Fibroblast of lung (primary cell): ENCODE measurements at regions not wholly inside any gene's neighbourhood (a gene's known extent, or its start where the extent isn't known, plus 50 kb on each side); places are given as distances from the start of the nearest gene placed in this dataset.

Experiments
- EZH2 ChIP-seq: IDR thresholded peaks from 2 replicates; pipeline ENCODE4 v1.5.1; 2012; ENCODE audit warnings: low read length, control low read depth, mild to moderate bottlenecking; ENCODE audit errors: missing control alignments
- TF ChIP-seq, protein P1 (sequence below), 2 donors: IDR thresholded peaks in 1 of 2; conservative IDR thresholded peaks in 1 of 2; 1 replicate in 1 of 2; 2 replicates in 1 of 2; pipeline ENCODE4 v1.5.1; 2011 to 2012; ENCODE audit warnings: low read length in 2 of 2, control low read depth in 1 of 2, inconsistent platforms in 1 of 2, low read depth in 1 of 2, mild to moderate bottlenecking in 1 of 2

DNA sequence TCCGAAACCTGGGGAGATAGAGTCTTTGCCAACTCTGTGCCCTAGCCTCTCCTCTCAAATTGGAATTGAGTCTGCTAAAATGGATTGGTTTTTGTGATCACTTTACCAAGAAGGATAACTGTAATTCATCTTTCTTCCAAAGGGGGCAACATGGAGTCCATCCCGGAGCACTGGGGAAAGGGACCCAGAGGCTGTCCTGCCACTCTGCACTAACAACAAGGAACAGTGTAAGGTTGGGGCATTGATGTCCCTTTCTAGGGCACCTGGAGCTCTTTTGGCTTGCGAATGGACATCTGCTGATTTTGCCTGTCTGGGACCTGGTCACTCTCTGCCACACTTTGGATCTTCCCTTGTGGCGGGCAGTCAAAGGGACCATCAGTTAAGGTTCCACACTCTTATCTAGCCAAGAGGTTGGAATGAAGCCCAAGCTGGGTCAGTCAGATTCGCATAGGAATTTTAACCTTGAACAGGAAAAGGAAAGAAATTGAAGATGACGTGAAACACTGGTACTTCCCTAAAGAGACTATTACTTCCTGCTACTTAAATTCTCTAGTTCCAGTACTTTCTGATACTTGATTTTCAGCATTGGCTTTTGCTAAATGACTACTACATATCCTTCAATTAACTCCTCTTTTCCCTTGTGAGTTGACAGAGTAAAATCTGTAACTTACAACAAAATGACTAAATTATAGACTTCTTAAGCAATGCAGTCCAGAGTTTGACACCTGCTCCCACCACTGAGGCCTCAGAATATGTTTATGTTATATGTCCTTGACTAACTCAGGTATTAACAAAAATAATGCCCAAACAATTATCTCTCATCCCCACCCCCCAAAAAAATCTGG lies 64.7 kb upstream of the KLF7 start:
- TF ChIP-seq, protein P1, sequence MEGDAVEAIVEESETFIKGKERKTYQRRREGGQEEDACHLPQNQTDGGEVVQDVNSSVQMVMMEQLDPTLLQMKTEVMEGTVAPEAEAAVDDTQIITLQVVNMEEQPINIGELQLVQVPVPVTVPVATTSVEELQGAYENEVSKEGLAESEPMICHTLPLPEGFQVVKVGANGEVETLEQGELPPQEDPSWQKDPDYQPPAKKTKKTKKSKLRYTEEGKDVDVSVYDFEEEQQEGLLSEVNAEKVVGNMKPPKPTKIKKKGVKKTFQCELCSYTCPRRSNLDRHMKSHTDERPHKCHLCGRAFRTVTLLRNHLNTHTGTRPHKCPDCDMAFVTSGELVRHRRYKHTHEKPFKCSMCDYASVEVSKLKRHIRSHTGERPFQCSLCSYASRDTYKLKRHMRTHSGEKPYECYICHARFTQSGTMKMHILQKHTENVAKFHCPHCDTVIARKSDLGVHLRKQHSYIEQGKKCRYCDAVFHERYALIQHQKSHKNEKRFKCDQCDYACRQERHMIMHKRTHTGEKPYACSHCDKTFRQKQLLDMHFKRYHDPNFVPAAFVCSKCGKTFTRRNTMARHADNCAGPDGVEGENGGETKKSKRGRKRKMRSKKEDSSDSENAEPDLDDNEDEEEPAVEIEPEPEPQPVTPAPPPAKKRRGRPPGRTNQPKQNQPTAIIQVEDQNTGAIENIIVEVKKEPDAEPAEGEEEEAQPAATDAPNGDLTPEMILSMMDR (conservative IDR thresholded peaks at IDR 0.05 in 1 of 2, IDR thresholded peaks at IDR 0.05 in 1 of 2; ENCODE audit: low read depth in 1 of 2, low read length in 2 of 2): peak; percentile 38 to 50
- no peak for TF ChIP-seq EZH2
